ENCODE measurements at regions not wholly inside any gene's neighbourhood (a gene's known extent, or its start where the extent isn't known, plus 50 kb on each side); places are given as distances from the start of the nearest gene placed in this dataset.
"Not testable (repeated sequence)": the region's sequence is repeated elsewhere in the genome, so short reads cannot be mapped to it uniquely, and the experiment has no call there.

- TF ChIP-seq EZH2phosphoT487 (IDR thresholded peaks at IDR 0.05; ENCODE audit: low read length); EZH2 (optimal IDR thresholded peaks at IDR 0.05; ENCODE audit: low read depth, low read length): not testable (repeated sequence)
- TF ChIP-seq, protein P1, sequence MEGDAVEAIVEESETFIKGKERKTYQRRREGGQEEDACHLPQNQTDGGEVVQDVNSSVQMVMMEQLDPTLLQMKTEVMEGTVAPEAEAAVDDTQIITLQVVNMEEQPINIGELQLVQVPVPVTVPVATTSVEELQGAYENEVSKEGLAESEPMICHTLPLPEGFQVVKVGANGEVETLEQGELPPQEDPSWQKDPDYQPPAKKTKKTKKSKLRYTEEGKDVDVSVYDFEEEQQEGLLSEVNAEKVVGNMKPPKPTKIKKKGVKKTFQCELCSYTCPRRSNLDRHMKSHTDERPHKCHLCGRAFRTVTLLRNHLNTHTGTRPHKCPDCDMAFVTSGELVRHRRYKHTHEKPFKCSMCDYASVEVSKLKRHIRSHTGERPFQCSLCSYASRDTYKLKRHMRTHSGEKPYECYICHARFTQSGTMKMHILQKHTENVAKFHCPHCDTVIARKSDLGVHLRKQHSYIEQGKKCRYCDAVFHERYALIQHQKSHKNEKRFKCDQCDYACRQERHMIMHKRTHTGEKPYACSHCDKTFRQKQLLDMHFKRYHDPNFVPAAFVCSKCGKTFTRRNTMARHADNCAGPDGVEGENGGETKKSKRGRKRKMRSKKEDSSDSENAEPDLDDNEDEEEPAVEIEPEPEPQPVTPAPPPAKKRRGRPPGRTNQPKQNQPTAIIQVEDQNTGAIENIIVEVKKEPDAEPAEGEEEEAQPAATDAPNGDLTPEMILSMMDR (IDR thresholded peaks at IDR 0.05; ENCODE audit: low read length): not testable (repeated sequence)
Measured at GRCh38 chr2:8250290-8250689, 431.6 kb upstream of the ID2 start.
